Neural cell (in vitro differentiated cells): ENCODE measurements at regions not wholly inside any gene's neighbourhood (a gene's known extent, or its start where the extent isn't known, plus 50 kb on each side); places are given as distances from the start of the nearest gene placed in this dataset.

Experiments used
- CTCF ChIP-seq: fragments of 450-650 bp; IDR thresholded peaks from 2 replicates; pipeline ENCODE4 v1.5.1; 2014; ENCODE audit warnings: antibody characterized with exemption, mild to moderate bottlenecking, moderate library complexity; ENCODE audit not compliant: poor library complexity, severe bottlenecking
- EP300 ChIP-seq: fragments of 450-650 bp; conservative IDR thresholded peaks from 2 replicates; pipeline ENCODE4 v1.6.1; 2014; ENCODE audit warnings: antibody characterized with exemption, mild to moderate bottlenecking, moderate library complexity; ENCODE audit not compliant: poor library complexity, severe bottlenecking
- EZH2 ChIP-seq: fragments of 200-600, 300-800 bp; shearing (Covaris generic), sonication (generic); IDR thresholded peaks from 2 replicates; pipeline ENCODE4 v1.6.1; 2014; ENCODE audit warnings: antibody characterized with exemption, low read length, borderline replicate concordance, mild to moderate bottlenecking; ENCODE audit not compliant: insufficient read depth, poor library complexity, severe bottlenecking
- MXI1 ChIP-seq: fragments of 450-650 bp; conservative IDR thresholded peaks from 2 replicates; pipeline ENCODE4 v1.6.1; 2014; ENCODE audit warnings: antibody characterized with exemption, mild to moderate bottlenecking; ENCODE audit not compliant: poor library complexity, severe bottlenecking
- POLR2AphosphoS5 ChIP-seq: IDR thresholded peaks from 2 replicates; pipeline ENCODE4 v1.6.1; 2012
- RAD21 ChIP-seq: fragments of 450-650 bp; conservative IDR thresholded peaks from 2 replicates; pipeline ENCODE4 v1.6.1; 2014; ENCODE audit warnings: antibody characterized with exemption, mild to moderate bottlenecking, moderate library complexity
- TAF1 ChIP-seq: IDR thresholded peaks from 2 replicates; pipeline ENCODE4 v1.6.1; 2012; ENCODE audit warnings: low read depth
- TF ChIP-seq, protein P1 (sequence below): IDR thresholded peaks from 2 replicates; pipeline ENCODE4 v1.6.1; 2012; ENCODE audit warnings: borderline replicate concordance

- TF ChIP-seq EZH2: no peak
- no peak for TF ChIP-seq MXI1
- no peak for TF ChIP-seq RAD21
- no peak for TF ChIP-seq POLR2AphosphoS5
- TF ChIP-seq CTCF: no peak
- TF ChIP-seq TAF1: no peak
- TF ChIP-seq, protein P1, sequence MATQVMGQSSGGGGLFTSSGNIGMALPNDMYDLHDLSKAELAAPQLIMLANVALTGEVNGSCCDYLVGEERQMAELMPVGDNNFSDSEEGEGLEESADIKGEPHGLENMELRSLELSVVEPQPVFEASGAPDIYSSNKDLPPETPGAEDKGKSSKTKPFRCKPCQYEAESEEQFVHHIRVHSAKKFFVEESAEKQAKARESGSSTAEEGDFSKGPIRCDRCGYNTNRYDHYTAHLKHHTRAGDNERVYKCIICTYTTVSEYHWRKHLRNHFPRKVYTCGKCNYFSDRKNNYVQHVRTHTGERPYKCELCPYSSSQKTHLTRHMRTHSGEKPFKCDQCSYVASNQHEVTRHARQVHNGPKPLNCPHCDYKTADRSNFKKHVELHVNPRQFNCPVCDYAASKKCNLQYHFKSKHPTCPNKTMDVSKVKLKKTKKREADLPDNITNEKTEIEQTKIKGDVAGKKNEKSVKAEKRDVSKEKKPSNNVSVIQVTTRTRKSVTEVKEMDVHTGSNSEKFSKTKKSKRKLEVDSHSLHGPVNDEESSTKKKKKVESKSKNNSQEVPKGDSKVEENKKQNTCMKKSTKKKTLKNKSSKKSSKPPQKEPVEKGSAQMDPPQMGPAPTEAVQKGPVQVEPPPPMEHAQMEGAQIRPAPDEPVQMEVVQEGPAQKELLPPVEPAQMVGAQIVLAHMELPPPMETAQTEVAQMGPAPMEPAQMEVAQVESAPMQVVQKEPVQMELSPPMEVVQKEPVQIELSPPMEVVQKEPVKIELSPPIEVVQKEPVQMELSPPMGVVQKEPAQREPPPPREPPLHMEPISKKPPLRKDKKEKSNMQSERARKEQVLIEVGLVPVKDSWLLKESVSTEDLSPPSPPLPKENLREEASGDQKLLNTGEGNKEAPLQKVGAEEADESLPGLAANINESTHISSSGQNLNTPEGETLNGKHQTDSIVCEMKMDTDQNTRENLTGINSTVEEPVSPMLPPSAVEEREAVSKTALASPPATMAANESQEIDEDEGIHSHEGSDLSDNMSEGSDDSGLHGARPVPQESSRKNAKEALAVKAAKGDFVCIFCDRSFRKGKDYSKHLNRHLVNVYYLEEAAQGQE: no peak
- no peak for TF ChIP-seq EP300
Observed at GRCh38 chr3:40891186-40891585, 308.1 kb upstream of the CTNNB1 start.
